ENCODE measurements at regions not wholly inside any gene's neighbourhood (a gene's known extent, or its start where the extent isn't known, plus 50 kb on each side); places are given as distances from the start of the nearest gene placed in this dataset.

- DNase-seq = no peak
Observed at GRCh38 chr6:123747515-123747914, 56.1 kb upstream of the NKAIN2 start.

GRCh38 chr6:123745895-123746294 lies 57.8 kb upstream of the NKAIN2 start:
- peak; percentile 5 for DNase-seq

- no peak for DNase-seq
Observed at GRCh38 chr6:123744840-123745239, 58.8 kb upstream of the NKAIN2 start.

GRCh38 chr6:123742626-123743025 lies 61.0 kb upstream of the NKAIN2 start:
- no peak for DNase-seq

- no peak for DNase-seq
Observed at GRCh38 chr6:123733180-123733579, 70.5 kb upstream of the NKAIN2 start.

- no peak for DNase-seq
Observed at GRCh38 chr6:123716506-123716905, 79.8 kb upstream of the TRDN start.

GRCh38 chr6:123715006-123715863 lies 78.5 kb upstream of the TRDN start:
- peak; percentile 27 for DNase-seq

- DNase-seq = no peak
Observed at GRCh38 chr6:123712831-123713230, 76.1 kb upstream of the TRDN start.

- no peak for DNase-seq
Observed at GRCh38 chr6:123702943-123703342, 66.2 kb upstream of the TRDN start.

GRCh38 chr6:123687864-123688263 lies 51.1 kb upstream of the TRDN start:
- no peak for DNase-seq

All from suppressor macrophage treated with lipopolysaccharide for 4 hours (primary cell).